Chondrocyte (in vitro differentiated cells): ENCODE measurements at regions not wholly inside any gene's neighbourhood (a gene's known extent, or its start where the extent isn't known, plus 50 kb on each side); places are given as distances from the start of the nearest gene placed in this dataset.

Source experiments
- DNase-seq: peaks from one replicate; pipeline ENCODE4 v3.0.0; 2021; ENCODE audit warnings: mixed read lengths, low spot score
- H3K27ac Mint-ChIP-seq: one replicate; pipeline ENCODE4 v1.8.0; 2021; ENCODE audit warnings: mild to moderate bottlenecking, moderate library complexity, mixed read lengths; ENCODE audit not compliant: unreplicated experiment
- H3K27me3 Mint-ChIP-seq: 2 replicates; pipeline ENCODE4 v1.8.0; 2021; ENCODE audit warnings: low read depth, mixed read lengths
- H3K36me3 Mint-ChIP-seq: 2 replicates; pipeline ENCODE4 v1.8.0; 2021; ENCODE audit warnings: low read depth, mixed read lengths
- H3K4me1 Mint-ChIP-seq: 2 replicates; pipeline ENCODE4 v1.8.0; 2021; ENCODE audit warnings: low read depth, mild to moderate bottlenecking, mixed read lengths
- H3K4me3 Mint-ChIP-seq: one replicate; pipeline ENCODE4 v1.8.0; 2021; ENCODE audit warnings: mild to moderate bottlenecking, moderate library complexity, mixed read lengths; ENCODE audit not compliant: unreplicated experiment
- H3K9me3 Mint-ChIP-seq: 2 replicates; pipeline ENCODE4 v1.8.0; 2021; ENCODE audit warnings: low read depth, mixed read lengths
- CTCF ChIP-seq: fragments of 200-600 bp; sonication (generic); IDR thresholded peaks from 2 replicates; pipeline ENCODE4 v1.5.0; 2021; ENCODE audit warnings: antibody characterized with exemption, mild to moderate bottlenecking, moderate library complexity

GRCh38 chr9:16329671-16330113 lies 540.8 kb downstream of the BNC2 start:
- Mint-ChIP-seq H3K4me1 (peaks cover 8% of the 10 kb centered on the region), H3K9me3 (no peaks in the 10 kb centered on the region), H3K4me3 (no peak overlapping the region), H3K36me3 (no peaks in the 10 kb centered on the region), H3K27me3 (no peaks in the 10 kb centered on the region), H3K27ac (no peak overlapping the region)
- DNase-seq: no peak
- TF ChIP-seq CTCF: no peak

GRCh38 chr9:16331031-16331430 lies 539.4 kb downstream of the BNC2 start:
- Mint-ChIP-seq H3K4me1 (peaks cover 13% of the 10 kb centered on the region), H3K4me3 (no peak overlapping the region), H3K9me3 (no peaks in the 10 kb centered on the region)

GRCh38 chr9:16331527-16331926 lies 538.9 kb downstream of the BNC2 start:
- Mint-ChIP-seq H3K36me3 (no peaks in the 10 kb centered on the region), H3K27me3 (no peaks in the 10 kb centered on the region), H3K4me3 (no peak overlapping the region), H3K9me3 (no peaks in the 10 kb centered on the region), H3K27ac (no peak overlapping the region), H3K4me1 (peaks cover 16% of the 10 kb centered on the region)
- no peak for DNase-seq
- no peak for TF ChIP-seq CTCF

More at GRCh38 chr9:16331031-16331430, 539.4 kb downstream of the BNC2 start:
- DNase-seq: no peak
- Mint-ChIP-seq H3K36me3 (no peaks in the 10 kb centered on the region), H3K27me3 (no peaks in the 10 kb centered on the region), H3K27ac (no peak overlapping the region)
- no peak for TF ChIP-seq CTCF

- peaks cover 28% of the 10 kb centered on the region for H3K4me1 Mint-ChIP-seq
- H3K4me3 Mint-ChIP-seq: no peak overlapping the region
- H3K27me3 Mint-ChIP-seq: no peaks in the 10 kb centered on the region
- DNase-seq: no peak
- no peak for TF ChIP-seq CTCF
- no peaks in the 10 kb centered on the region for H3K36me3 Mint-ChIP-seq
- no peak overlapping the region for H3K27ac Mint-ChIP-seq
- H3K9me3 Mint-ChIP-seq: no peaks in the 10 kb centered on the region
Measured at GRCh38 chr9:16333691-16334090, 536.8 kb downstream of the BNC2 start.

- peak overlapping the region; percentile 69 for H3K27ac Mint-ChIP-seq
- DNase-seq: no peak
- H3K4me1 Mint-ChIP-seq: peaks cover 22% of the 10 kb centered on the region
- H3K27me3 Mint-ChIP-seq: no peaks in the 10 kb centered on the region
- TF ChIP-seq CTCF: no peak
- H3K4me3 Mint-ChIP-seq: no peak overlapping the region
- no peaks in the 10 kb centered on the region for H3K36me3 Mint-ChIP-seq
- no peaks in the 10 kb centered on the region for H3K9me3 Mint-ChIP-seq
Measured at GRCh38 chr9:16335788-16336580, 534.5 kb downstream of the BNC2 start.
